ENCODE measurements at regions not wholly inside any gene's neighbourhood (a gene's known extent, or its start where the extent isn't known, plus 50 kb on each side); places are given as distances from the start of the nearest gene placed in this dataset.
"Not testable (repeated sequence)": the region's sequence is repeated elsewhere in the genome, so short reads cannot be mapped to it uniquely, and the experiment has no call there.

DNA sequence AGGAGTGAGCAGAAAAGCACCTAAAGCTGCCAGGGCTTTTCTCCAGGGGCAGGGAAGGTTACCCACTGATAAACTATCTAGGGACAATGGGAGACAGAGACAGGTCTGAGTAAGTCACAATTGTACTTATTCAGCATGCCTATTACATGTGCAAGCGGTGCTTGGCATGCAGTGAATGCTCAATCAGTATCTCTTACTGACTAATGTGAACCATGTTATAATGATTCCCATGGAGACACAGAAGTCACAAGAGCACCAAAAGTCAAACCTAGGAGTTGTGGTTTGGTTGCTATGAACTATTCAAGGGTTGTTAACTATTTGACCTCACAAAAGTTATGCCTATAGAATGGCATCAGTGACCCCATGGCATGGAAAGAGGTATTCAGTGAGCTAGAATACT lies 50.0 kb upstream of the RASGRP1 start:
- no peak for DNase-seq

DNA sequence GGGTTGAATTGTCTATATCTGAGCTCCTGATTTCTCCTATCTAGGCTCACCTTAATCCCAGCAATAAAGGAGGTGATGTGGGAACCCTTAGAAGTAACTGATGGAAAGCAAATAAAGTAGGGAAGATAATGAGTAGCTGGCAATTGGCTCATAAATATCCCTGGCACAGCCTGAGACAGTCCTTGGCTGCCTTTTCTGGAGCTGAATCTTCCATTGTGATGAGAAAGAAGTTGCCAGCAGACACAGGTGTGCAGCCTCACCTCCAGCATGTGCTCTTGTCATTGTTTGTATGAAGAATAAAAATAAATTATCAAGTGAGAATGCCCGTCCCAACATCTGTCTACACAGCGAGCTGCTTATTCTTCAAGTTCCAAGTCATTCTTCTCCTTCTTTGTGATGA lies 53.2 kb upstream of the RASGRP1 start:
- no peak for DNase-seq

DNA sequence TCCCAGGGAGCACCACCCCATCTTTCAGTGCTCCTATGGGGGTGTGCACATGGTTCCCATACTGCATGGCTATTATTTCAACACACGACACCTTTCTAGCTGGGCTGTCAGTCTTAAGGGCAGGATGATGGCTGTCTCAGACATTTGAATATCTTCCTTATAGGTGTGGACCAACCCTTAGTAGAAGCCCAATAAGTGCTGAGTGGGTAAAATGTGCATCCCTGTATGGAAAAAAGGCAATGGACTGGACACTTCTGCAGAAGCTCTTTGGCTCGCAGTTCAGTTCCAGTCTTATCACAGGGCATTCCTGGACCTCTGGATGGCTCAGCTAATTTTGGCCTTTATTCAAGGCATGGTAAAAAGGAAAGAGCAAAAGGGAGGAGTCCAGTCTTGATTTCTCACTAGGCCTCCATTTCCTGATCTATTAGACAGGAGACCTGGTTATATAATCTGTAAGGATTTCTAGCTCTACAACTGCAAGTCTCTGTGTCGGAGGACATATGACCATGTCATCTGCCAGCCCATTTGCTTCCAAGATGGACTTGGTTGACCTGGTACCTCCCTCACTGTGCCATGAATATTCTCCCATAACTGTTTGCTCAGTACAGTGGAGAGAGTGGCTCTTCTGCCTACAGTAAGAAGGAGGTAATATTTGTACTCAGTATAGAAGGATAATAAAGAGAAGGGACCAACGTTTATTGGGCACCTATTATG lies 53.8 kb upstream of the RASGRP1 start:
- DNase-seq, result no peak

DNA sequence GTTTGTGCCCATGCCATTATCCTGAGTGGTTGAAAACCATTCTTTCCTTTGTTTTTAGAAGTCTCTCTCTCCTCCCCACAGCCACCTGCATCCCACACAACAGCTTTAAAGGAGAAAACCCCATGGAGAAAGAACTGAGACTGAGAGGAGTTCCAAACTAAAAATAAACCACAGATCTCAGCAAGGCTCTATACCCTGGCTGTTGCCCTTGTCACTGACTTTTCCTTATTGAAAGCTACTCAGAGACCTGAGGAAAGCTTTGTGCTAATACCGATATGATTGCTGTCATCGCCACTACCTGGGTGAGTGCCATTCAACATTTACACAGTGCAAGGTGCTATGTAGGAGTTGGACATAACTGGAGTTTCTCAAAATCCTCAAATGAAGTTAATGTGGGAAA lies 55.5 kb upstream of the RASGRP1 start:
- DNase-seq, result no peak

DNA sequence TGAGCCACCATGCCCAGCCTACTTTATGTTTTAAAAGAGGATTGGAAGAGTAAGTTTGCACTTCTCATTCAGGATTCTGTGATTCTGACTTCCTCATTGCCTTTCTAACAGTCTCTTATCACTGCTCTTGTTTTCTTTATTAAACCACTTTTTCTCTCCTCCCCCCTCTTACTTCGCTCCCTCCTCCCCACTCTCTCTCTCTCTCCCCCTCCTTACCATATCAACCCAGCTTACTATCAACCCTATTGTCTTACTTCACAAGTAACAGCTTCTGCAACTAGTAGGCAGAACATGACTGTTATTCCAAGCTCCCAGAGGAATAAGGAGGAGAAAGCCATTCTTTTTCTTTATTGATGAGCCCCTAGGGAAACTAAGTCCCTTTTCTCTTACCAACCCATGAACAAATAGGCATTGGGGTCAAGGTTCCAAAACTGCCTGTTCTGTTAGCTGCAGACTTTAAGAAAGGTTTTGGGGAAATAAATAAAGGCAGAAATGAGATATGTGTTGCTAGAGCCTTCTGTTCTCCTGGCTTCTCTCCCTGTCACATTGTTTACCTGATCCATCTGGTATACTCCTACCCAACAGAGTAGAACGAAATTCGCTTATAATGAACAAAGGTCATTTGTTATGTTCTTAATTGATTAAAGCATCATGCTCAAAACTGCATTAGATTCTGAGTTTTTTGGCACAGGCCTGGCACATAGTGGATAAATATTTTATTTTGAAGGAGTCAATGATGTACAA lies 56.4 kb upstream of the RASGRP1 start:
- no peak for DNase-seq

DNA sequence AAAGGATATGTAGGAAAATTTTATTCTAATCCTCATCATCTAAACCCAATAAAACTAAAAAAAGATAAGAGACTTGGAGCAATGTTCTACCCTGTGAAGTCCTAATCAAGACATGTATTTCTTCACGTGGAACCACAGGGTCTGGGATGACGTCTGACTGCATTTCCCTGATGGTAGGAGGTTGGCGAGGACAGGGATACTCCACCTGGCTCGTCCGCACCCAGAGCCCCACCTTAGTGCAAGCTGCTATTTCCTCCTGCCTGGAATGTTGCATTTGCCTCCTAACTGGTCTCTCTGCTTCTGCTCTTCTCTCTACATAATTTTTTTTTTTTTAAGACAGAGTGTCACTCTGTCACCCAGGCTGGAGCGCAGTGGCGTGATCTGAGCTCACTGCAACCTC lies 57.7 kb upstream of the RASGRP1 start:
- no peak for DNase-seq

DNA sequence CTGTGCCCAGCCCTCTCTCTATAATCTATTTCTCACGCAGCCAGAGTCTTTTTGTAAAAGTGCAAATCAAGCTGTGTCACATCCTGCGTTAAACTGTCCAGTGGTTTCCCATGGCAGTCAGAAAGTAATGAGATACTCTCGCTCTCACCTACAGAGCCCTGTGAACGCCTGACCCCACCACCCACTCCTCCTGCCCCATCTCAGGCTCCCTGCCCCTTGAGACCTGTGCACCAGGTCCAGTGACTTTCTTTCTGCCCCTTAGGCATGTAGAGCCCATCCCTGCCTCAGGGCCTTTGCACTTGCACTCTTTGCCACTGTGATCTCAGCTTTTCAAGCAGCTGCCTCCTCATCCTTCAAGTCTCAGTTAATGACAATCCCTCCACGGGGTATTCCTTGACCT lies 58.3 kb upstream of the RASGRP1 start:
- no peak for DNase-seq

DNA sequence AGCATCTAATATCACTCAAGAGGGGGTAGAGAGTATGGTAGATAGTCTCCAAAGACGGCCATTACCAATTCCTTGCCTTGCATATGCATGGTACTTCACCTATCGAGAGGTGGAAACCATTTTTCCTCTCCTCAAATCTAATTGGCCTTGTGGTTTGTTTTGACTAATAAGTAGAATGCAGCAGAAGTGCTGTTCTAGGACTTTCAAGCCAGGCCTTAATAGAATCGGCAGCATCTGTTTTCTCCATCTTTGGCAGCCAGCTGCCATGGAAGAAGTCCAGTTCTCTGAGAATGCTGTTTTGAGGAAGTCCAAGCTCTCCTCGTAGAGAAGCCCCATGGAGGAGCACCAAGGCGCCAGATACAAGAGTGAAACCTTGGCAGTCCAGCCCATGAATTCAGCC lies 59.1 kb upstream of the RASGRP1 start:
- DNase-seq, result no peak

DNA sequence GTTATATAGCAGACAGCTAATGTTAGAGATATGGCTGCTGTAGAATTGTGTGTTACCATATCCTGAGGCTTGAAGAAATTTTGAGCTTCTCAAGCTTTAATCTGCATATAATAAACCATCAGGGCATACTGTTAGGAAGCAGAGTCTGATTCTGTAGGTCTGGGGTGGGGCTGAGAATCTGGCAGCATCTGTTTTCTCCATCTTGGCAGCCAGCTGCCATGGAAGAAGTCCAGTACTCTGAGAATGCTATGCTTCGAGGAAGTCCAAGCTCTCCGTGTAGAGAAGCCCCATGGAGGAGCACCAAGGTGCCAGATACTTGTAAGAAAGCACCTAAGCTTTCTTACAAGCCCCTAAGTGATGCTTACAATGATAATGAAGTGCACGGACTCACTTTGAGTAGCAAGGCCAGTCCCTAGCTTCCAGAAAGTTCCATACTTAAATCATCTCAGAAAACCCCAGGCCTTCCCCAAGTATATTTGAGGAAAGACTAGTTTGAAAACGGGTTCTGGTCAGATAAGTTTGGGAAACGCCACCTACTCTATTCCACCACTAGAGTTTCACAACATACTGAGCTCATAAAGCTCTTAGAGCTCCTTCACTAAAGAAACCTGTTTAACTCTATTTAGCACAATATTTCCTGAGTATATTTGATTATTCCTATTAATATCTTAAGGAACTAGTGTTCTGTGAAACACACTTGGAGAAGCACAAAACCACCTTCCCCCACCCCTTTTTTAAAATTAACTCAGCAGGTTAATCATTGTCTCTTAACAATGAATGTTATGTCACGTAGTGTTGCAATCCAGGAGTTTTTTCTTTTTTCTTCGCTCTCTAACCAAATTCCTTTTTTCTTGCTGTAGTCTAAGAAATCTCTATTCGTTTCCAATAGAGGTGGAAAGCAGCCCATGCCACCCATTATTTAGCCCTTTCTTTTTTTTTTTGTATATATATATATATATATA lies 59.9 kb upstream of the RASGRP1 start:
- DNase-seq, result no peak

DNA sequence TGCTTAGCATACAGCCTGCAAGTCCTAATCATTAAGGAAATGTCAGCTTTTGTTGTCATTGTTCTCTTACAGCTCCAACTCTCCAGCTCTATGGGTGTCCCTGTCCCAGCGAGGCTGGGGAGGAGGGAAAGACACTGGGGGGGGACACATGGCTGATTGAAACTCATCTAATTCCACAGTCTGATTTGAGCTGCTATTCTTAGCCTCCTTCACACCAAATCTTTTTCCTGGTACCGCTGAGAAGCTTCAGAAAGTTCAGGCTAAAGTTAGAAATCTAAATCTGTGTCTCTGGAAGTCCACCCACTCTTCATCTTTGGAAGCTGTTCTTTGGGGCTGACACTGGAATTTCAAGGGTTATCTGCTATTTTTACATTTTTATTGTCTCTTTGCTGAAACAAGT lies 61.3 kb upstream of the RASGRP1 start:
- DNase-seq, result no peak

DNA sequence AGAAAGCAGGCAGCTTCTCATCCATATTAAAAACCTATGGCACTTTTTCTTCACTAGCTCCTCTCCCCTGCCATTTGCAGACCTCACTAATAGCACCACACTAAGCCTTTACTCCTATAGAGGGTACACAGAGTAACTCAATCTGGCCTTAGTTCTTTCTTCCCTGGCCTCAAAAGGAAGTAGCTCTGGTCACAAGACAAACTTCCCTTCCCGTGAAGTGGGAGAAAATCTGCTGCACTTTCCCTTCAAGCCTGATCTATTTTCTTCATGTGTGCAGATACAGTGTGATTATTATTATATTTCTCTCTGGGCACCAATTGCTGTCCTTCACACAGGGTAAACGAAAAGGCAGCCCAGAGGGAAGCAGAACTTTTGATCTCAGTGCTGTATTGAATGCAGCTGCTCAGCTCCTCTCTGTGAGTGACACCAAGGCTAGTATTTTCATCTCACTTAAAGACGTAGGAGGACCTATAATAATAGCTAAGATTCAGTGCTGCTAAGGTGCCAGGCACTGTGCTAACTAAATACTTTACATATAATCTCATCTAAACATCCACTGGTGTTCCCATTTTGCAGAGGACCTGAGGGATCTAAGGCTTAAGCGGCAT lies 61.9 kb upstream of the RASGRP1 start:
- no peak for DNase-seq

DNA sequence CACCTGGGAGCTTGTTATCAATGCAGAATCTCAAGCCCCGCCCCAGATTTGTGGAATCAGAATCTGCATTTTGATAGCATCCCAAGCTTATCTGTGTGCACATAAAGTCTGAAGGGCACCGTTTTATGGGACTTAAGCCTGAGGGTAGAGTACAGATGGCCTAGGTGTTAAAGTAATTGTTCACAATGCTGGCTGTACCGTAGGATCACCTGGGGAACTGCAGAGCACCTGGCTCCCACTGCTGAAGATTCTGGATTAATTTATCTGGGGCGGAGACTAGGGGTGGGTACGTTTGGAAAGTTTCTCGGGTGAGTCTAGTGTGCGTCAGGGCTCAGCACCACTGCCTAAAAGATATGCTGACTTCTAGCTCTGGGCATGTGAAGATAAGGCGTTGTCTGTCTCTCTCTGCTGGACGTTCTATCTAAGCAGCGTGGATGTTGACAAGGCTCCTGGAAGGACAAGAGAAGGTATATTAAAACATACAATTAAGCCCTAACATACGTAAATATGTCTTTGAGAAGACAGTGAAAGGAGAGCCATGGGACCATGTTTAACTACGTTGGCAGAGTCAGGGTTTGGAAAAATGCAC lies 63.2 kb upstream of the RASGRP1 start:
- DNase-seq, result no peak

DNA sequence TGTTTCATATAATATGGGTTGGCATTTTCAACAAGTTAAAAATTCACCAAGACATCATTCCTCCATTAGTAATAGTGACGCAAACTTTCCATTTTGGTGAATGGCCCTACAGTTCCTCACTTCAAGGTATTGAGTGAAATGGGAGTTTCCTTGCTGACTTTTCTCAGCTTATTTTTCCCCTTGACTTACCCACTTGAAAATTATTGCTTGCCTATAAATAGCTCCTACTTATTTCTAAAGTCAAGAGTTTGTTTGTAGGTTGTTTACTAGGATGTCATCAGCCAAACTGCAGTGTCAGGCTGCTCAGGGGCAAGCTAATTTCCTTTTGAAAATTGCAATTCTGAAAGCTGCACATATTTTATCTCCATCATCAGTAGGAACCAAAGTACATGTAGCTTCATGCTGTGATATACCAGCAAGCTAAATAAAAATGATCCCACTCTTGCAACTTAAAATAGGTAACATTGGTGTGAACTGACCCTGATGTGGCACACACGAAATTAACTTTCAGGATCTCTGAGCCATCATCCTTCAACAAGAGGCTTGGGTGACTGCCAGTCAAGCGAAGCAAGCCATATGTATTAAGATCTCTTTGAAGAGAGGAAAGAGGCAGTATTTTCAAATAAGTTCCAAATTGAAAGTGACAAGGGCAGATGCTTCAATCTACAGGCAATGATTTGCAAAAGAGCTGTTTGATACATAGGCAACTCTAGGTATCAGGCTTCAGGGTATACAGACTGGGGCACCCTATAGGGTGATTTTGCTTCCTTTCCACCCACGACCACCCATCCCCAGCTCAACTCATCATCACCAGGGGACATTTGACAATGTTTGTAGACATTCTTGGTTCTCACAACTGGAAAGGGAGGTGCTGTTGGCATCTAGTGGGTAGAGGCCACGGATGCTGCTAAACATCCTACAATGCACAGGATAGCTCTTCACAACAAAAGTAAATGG lies 66.8 kb upstream of the RASGRP1 start:
- DNase-seq, result no peak

DNA sequence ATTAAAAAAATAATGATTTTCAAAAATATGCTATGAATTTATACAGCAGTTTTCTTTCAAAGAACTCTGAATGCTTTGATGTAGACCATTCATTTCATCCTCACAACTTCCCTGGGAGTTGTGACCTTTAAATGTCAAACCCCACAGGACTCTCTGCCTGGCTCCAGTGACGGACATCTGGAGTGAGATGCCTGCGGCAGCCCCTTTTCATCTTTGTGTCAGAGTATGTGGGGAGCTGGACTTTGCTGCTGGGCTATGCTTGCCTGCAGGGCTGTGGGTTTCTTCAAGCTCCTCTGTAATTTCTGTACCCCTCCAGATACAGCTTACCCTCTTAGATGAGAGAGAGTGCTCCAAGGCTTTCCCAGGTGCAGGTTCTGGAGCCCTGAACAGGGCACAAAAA lies 70.6 kb upstream of the RASGRP1 start:
- no peak for DNase-seq

DNA sequence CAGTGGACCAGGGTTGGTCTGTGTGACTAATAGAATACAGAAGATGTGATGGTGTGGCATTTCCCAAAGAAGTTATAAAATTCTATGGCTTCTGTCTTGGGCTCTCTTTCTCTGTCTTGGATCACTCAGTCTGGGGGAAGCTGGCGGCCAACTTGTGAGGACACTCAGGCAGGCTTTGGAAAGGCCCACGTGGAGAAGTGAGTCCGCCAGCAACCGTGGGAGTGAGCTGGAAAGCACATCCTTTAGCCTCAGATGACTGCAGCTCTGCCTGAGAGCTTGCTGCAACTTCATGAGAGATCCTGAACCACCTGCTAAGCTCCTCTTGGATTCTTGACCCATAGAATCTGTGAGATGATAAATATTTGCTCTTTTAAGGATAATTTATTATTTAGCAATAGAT lies 72.0 kb upstream of the RASGRP1 start:
- DNase-seq, result no peak

DNA sequence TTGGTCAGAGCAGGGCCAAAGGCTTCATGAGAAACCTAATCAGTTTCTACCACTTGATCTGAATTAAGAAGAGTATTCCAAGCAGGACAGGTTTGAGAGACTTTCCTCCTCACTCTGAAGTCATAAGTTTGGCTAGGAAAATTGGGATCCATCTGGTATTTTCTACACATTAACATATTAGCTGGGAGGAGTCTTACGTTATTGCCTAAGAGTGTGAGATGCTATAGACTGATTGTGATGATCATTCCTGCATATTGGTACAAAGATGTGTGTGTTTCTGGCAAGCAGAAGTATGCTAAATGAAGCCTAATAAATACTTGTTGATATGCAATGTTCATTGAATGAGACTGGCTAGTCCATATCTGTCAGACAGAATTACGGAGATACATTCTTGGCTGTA lies 73.5 kb upstream of the RASGRP1 start:
- DNase-seq, result no peak

DNA sequence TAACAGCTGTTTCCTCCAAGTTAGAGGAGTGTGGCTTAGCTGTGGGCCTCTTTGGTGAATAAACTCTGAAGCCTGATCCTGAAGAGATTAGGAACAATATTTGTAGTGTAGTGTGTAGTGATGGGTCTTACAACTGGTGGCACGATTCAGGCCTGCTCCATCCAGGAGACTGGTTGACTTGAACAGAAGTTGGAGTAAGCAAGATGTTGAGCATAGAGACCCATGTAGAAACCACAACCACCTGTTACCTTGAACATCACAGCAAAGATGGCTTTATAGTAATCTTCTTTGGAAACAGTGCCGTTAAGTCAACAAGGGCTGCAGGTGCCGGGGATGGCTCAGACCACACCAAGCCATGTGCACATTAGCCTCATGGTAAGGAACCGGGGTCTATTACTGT lies 74.2 kb upstream of the RASGRP1 start:
- DNase-seq, result no peak

DNA sequence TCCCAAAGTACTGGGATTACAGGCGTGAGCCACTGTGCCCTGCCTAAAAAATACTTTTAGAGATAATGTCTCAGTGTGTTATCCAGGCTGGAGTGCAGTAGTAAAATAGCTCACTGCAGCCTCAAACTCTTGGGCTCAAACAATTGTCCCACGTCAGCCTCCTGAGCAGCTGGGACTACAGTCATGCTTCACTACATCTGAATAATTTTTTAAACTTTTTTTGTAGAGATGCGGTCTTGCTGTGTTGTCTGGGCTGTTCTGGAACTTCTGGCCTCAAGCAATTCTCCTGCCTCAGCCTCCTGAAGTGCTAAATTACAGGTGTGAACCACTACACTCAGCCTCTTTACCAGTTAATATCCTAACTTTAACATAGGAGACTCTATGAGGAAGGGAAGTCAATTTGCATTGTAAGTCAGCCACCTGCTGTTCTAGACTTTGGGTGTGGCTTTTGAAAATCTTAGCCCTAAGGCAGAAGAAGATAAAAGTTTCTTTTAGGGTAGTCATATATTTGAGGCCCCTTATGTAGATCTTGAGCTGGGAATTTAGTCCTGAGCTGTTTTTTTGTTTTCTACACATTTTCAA lies 78.2 kb upstream of the RASGRP1 start:
- DNase-seq, result no peak

DNA sequence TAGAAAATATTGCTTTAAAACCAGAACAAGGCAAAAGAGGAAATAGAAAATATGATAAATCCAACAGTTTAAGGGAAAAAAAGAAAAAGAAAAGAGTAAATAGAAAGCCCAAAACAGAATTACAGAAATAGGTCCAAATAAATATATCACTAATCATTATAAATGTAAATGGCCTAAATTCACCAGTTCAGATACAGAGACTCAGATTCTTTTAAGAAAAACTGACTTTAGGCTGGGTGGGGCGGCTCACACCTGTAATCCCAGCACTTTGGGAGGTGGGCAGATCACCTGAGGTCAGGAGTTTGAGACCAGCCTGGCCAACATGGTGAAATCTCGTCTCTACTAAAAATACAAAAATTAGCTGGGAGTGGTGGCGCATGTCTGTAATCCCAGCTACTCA lies 79.7 kb upstream of the RASGRP1 start:
- DNase-seq, result not testable (repeated sequence)

DNA sequence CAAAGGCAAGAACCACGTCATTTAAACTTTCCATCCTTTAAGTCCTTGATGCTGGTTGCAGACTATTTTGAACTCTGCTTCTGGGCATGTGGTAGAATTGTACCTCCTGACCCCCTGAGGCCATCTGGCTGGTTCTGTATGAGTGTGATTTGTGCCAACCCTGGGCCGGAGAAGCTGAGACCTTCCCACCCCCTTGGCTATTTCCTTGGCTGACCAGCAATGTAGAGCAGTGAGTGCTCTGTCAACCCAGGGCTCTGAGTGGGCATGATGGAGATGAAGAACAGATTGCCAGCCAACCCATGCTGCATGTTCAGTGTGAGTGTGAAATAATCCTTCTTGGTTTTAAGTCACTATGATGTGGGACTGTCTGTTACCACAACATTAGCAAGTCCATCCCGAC lies 82.1 kb upstream of the RASGRP1 start:
- no peak for DNase-seq

DNA sequence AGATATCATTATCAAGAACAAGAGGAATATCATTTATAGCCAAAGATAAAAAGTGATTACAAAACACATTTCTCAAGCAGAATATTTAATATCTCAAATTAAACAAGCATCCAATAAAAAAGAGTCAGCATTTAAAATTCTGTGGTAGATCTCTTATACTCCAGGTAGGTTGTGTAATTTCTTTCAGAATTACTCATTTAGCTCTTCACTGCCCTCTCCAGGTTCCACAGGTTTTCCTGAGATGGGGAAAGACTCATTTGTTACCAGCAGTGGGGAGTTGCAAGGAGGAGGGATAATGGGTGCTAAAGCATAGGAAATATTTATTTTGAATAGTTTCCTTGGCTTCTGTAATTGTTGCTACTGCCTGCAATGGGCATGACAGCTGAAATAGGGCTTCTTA lies 83.1 kb upstream of the RASGRP1 start:
- no peak for DNase-seq

Data from stimulated activated CD4-positive, alpha-beta T cell treated with anti-CD3 and anti-CD28 coated beads, Interleukin-1b, Interleukin-23, amount 100 ng/mL, for 48 hours (primary cell).